ENCODE measurements at regions not wholly inside any gene's neighbourhood (a gene's known extent, or its start where the extent isn't known, plus 50 kb on each side); places are given as distances from the start of the nearest gene placed in this dataset.

DNA sequence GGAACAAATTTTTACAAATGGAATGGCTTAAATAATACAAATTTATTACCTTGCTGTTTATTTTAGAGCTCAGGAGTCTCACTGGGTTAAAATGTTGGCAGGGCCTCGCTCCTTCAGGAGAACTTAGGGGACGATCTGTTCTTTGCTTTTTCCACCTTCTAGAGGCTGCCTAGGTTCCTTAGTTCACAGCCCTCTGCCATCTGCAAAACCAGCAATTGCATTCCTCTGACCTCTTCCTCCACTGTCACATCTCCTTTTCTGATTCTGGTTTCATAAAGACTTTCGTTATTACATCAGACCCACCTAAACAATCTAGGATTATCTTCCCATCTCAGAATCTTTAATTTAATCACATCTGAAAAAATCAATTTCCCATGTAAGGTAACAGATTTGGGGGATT lies 249.6 kb upstream of the SPRY2 start (continued):
- TF ChIP-seq POLR2AphosphoS5 (IDR thresholded peaks at IDR 0.05; ENCODE audit: low read depth) = no peak

DNA sequence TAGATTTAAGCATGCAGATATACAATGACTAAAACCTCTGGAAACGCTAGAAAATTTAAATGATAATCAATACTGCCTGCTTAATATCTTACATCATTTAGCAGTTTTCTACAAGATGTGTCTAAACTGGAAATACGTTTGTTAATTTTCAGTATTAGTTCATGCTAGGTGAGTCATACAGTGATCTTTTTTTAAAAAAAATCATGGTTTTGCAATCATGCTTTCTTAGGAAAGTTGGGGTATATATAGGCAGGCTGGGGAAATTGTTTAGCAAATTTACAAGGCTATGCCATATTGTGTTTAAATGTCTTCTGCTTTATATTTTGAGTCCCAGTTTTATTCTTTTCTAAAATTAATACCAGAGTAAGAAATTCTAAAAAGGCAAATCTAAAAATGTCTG lies 245.4 kb upstream of the SPRY2 start:
- DNase-seq (ENCODE audit: low spot score) (no peak), ATAC-seq (no peak)
- Mint-ChIP-seq H3K9me3 (peaks cover 11% of the 10 kb centered on the region), H3K4me3 (no peak overlapping the region), H3K27me3 (ENCODE audit: insufficient read depth, low read depth, poor library complexity) (peaks cover 3% of the 10 kb centered on the region), H3K36me3 (ENCODE audit: low read depth) (peaks cover 9% of the 10 kb centered on the region; the same call in 2 of the 3 replicates), H3K27ac (peak overlapping the region; percentile 64; the same call in 1 of the 2 replicates), H3K4me1 (peaks cover 20% of the 10 kb centered on the region; the same call in 2 of the 3 replicates)
- Histone ChIP-seq H3K36me3 (ENCODE audit: insufficient read depth) (no peaks in the 10 kb centered on the region), H3F3A (replicated peaks; ENCODE audit: low read depth) (no peaks in the 10 kb centered on the region), H3K4me2 (no peak overlapping the region), H3K4me1 (ENCODE audit: insufficient read depth) (peaks cover 15% of the 10 kb centered on the region), H2AFZ (no peak overlapping the region), H3K27ac (ENCODE audit: low read depth) (no peak overlapping the region), H3K4me3 (no peak overlapping the region), H4K20me1 (replicated peaks; ENCODE audit: insufficient read depth) (no peaks in the 10 kb centered on the region), H3K9me2 (ENCODE audit: insufficient read depth) (peaks cover 12% of the 10 kb centered on the region), H3K79me2 (replicated peaks; ENCODE audit: insufficient read depth) (no peaks in the 10 kb centered on the region), H3K27me3 (ENCODE audit: insufficient read depth) (no peaks in the 10 kb centered on the region)
- no peak for TF ChIP-seq ZNF114 (CRISPR knock-in tag; IDR thresholded peaks at IDR 0.05)

DNA sequence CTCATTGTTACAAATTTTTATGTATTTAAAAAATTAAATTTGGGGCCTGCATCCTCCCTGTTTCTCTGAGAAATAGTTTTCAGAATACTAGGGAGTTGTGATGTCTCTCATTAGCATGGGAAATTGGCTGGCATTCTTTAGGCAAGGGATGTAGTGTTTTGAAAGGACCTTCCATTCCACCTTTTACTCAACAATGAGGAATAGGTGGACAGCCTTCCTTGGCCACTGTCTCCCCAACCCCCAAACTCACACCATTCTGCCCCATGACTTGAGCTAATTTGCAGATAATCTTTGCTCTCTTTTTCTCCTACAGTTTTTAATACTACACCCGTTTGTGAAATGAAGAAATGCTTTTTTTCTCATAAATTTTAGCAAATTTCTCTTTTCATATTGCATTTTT lies 244.6 kb upstream of the SPRY2 start:
- Histone ChIP-seq H3K4me1 (ENCODE audit: insufficient read depth) (peaks cover 15% of the 10 kb centered on the region), H3K4me2 (no peak overlapping the region), H3F3A (replicated peaks; ENCODE audit: low read depth) (no peaks in the 10 kb centered on the region), H3K27ac (ENCODE audit: low read depth) (peak overlapping the region; percentile 58; the same call in 1 of the 2 replicates), H3K4me3 (no peak overlapping the region), H2AFZ (no peak overlapping the region), H3K9me2 (ENCODE audit: insufficient read depth) (peaks cover 12% of the 10 kb centered on the region), H3K36me3 (ENCODE audit: insufficient read depth) (no peaks in the 10 kb centered on the region), H3K79me2 (replicated peaks; ENCODE audit: insufficient read depth) (no peaks in the 10 kb centered on the region), H3K27me3 (ENCODE audit: insufficient read depth) (no peaks in the 10 kb centered on the region), H4K20me1 (replicated peaks; ENCODE audit: insufficient read depth) (no peaks in the 10 kb centered on the region)
- Mint-ChIP-seq H3K9me3 (peaks cover 17% of the 10 kb centered on the region), H3K4me1 (peaks cover 15% of the 10 kb centered on the region; the same call in 2 of the 3 replicates), H3K4me3 (no peak overlapping the region), H3K27ac (peak overlapping the region; percentile 44), H3K27me3 (ENCODE audit: insufficient read depth, low read depth, poor library complexity) (peaks cover 3% of the 10 kb centered on the region), H3K36me3 (ENCODE audit: low read depth) (peaks cover 15% of the 10 kb centered on the region; the same call in 2 of the 3 replicates)
- ATAC-seq = peak; percentile 34; the same call in 2 of the 3 replicates
- TF ChIP-seq, protein P1, sequence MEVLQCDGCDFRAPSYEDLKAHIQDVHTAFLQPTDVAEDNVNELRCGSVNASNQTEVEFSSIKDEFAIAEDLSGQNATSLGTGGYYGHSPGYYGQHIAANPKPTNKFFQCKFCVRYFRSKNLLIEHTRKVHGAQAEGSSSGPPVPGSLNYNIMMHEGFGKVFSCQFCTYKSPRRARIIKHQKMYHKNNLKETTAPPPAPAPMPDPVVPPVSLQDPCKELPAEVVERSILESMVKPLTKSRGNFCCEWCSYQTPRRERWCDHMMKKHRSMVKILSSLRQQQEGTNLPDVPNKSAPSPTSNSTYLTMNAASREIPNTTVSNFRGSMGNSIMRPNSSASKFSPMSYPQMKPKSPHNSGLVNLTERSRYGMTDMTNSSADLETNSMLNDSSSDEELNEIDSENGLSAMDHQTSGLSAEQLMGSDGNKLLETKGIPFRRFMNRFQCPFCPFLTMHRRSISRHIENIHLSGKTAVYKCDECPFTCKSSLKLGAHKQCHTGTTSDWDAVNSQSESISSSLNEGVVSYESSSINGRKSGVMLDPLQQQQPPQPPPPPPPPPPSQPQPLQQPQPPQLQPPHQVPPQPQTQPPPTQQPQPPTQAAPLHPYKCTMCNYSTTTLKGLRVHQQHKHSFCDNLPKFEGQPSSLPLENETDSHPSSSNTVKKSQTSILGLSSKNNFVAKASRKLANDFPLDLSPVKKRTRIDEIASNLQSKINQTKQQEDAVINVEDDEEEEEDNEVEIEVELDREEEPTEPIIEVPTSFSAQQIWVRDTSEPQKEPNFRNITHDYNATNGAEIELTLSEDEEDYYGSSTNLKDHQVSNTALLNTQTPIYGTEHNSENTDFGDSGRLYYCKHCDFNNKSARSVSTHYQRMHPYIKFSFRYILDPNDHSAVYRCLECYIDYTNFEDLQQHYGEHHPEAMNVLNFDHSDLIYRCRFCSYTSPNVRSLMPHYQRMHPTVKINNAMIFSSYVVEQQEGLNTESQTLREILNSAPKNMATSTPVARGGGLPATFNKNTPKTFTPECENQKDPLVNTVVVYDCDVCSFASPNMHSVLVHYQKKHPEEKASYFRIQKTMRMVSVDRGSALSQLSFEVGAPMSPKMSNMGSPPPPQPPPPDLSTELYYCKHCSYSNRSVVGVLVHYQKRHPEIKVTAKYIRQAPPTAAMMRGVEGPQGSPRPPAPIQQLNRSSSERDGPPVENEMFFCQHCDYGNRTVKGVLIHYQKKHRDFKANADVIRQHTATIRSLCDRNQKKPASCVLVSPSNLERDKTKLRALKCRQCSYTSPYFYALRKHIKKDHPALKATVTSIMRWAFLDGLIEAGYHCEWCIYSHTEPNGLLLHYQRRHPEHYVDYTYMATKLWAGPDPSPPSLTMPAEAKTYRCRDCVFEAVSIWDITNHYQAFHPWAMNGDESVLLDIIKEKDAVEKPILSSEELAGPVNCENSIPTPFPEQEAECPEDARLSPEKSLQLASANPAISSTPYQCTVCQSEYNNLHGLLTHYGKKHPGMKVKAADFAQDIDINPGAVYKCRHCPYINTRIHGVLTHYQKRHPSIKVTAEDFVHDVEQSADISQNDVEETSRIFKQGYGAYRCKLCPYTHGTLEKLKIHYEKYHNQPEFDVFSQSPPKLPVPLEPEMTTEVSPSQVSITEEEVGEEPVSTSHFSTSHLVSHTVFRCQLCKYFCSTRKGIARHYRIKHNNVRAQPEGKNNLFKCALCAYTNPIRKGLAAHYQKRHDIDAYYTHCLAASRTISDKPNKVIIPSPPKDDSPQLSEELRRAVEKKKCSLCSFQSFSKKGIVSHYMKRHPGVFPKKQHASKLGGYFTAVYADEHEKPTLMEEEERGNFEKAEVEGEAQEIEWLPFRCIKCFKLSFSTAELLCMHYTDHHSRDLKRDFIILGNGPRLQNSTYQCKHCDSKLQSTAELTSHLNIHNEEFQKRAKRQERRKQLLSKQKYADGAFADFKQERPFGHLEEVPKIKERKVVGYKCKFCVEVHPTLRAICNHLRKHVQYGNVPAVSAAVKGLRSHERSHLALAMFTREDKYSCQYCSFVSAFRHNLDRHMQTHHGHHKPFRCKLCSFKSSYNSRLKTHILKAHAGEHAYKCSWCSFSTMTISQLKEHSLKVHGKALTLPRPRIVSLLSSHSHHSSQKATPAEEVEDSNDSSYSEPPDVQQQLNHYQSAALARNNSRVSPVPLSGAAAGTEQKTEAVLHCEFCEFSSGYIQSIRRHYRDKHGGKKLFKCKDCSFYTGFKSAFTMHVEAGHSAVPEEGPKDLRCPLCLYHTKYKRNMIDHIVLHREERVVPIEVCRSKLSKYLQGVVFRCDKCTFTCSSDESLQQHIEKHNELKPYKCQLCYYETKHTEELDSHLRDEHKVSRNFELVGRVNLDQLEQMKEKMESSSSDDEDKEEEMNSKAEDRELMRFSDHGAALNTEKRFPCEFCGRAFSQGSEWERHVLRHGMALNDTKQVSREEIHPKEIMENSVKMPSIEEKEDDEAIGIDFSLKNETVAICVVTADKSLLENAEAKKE (CRISPR knock-in tag; IDR thresholded peaks at IDR 0.05) = peak; percentile 64
- TF ChIP-seq POLR2AphosphoS5 (IDR thresholded peaks at IDR 0.05; ENCODE audit: low read depth) = no peak
- DNase-seq (ENCODE audit: low spot score) = peak; percentile 39
